Left lung (tissue), 4 donors: ENCODE measurements at regions not wholly inside any gene's neighbourhood (a gene's known extent, or its start where the extent isn't known, plus 50 kb on each side); places are given as distances from the start of the nearest gene placed in this dataset.

Source experiments
- ATAC-seq: fragments of 200-7000 bp; cut with Tn5 transposase; one replicate; pipeline ENCODE4 v1.9.1; 2020; ENCODE audit warnings: moderate library complexity
- DNase-seq, 4 donors: peaks; one replicate each; pipeline ENCODE4 v3.0.0-alpha.2; 2013 to 2020
- H3K27ac ChIP-seq, 2 donors: fragments of 200-600 bp; sonication (generic) in 1 of 2; one replicate each; pipeline versions ENCODE4 v1.5.0 to v1.8.0; 2020 to 2021
- H3K27me3 ChIP-seq, 2 donors: fragments of 200-600 bp; sonication (generic) in 1 of 2; one replicate each; pipeline versions ENCODE4 v1.5.0 to v1.8.0; 2020 to 2021
- H3K36me3 ChIP-seq, 2 donors: fragments of 200-600 bp; sonication (generic) in 1 of 2; one replicate each; pipeline versions ENCODE4 v1.5.0 to v1.8.0; 2020 to 2021
- H3K4me1 ChIP-seq, 2 donors: fragments of 200-600 bp; one replicate each; pipeline ENCODE4 v1.8.0; 2021
- H3K4me3 ChIP-seq, 2 donors: fragments of 200-600 bp; sonication (generic) in 1 of 2; one replicate each; pipeline versions ENCODE4 v1.5.0 to v1.8.0; 2020 to 2021; ENCODE audit warnings: mild to moderate bottlenecking in 1 of 2
- H3K9me3 ChIP-seq, 2 donors: fragments of 200-600 bp; sonication (generic) in 1 of 2; one replicate each; pipeline versions ENCODE4 v1.5.0 to v1.8.0; 2020 to 2021
- intact Hi-C, 2 donors: fragments of 100-400 bp; cut with DNase I; formaldehyde crosslinking; loops; one replicate each; pipeline versions ENCODE4 v1.11.2 to v1.14.2; 2022
- TF ChIP-seq, protein P1 (sequence below), 2 donors: fragments of 200-600 bp; sonication (generic) in 1 of 2; IDR thresholded peaks; one replicate each; pipeline versions ENCODE4 v1.5.0 to v1.8.0; 2021; ENCODE audit warnings: antibody characterized with exemption in 2 of 2
- donor health status: DM: no; HTN: yes; CAD: no.
- donor health status: DM: no; HTN: no; CAD: no.

DNA sequence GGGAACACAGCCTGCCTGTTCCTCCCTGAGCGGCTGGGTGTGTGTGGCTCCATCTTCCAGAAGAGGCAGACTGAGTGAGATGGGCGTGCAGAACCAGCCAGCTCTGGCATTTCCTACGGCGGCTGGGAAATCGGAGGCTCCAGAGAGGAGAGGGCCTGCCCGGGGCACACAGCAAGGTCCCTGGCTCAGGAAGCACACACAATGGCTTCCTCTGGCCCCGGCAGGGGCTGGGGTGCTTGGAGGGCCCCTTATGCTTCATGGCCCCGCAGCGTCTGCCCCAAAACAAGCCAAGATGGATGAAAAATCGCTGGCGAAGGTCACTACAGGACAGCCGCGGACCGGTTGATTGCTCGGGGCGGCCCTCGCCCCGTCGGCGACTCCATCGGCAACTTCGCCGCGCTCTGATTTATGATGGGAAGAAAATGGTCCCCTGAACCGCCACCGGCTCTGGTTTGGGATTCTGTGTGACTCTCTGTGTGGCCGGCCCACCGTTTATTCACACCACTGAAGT, 191.5 kb upstream of the C14orf180 start:
- ATAC-seq (no peak), DNase-seq (peak in 2 of 4 donors; percentile 24 to 57)
- Histone ChIP-seq H3K36me3 (no peaks in the 10 kb centered on the region), H3K27me3 (peaks cover 0 to 19% of the 10 kb centered on the region in 2 donors), H3K4me3 (no peak overlapping the region), H3K27ac (no peak overlapping the region), H3K4me1 (no peaks in the 10 kb centered on the region), H3K9me3 (no peaks in the 10 kb centered on the region)
- intact Hi-C loops, result no loop called here
- TF ChIP-seq, protein P1, sequence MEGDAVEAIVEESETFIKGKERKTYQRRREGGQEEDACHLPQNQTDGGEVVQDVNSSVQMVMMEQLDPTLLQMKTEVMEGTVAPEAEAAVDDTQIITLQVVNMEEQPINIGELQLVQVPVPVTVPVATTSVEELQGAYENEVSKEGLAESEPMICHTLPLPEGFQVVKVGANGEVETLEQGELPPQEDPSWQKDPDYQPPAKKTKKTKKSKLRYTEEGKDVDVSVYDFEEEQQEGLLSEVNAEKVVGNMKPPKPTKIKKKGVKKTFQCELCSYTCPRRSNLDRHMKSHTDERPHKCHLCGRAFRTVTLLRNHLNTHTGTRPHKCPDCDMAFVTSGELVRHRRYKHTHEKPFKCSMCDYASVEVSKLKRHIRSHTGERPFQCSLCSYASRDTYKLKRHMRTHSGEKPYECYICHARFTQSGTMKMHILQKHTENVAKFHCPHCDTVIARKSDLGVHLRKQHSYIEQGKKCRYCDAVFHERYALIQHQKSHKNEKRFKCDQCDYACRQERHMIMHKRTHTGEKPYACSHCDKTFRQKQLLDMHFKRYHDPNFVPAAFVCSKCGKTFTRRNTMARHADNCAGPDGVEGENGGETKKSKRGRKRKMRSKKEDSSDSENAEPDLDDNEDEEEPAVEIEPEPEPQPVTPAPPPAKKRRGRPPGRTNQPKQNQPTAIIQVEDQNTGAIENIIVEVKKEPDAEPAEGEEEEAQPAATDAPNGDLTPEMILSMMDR (IDR thresholded peaks at IDR 0.05), result no peak

DNA sequence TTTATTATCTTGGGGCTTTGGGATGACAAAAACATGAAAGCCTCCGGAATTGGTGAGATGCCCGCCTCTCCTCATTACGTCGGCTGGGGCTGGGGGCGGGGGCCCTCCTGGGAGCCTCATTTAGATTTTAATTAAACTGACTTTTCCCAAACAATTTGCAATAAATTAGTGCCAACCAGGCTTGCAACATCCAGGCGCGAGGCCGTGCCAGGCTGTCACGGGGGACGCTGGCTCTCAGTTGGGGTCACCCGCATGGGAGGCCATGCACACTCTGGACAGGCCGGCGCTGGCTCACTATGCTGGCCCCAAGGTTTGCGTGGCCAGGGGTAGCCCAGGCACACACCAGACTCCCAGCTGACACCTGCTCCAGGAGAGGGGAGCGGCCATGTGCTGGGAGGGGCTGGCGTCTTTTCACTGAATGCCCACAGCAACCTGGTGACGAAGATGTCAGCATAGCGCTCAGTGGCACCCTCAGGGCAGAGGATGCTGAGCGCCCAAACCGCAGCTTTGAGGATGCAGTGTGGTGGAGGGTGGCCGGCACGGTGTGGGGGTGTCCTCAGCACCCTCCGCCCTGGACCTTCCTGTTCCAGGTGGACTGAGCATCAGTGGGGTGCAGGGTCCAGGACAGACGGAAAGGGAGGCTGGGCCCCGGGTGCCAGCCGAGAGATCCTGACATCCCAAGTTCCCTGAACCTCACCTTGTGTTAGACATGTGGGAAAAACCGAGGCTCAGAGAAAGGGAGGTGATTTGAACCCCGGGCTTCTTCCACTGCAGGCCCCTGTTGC, 190.8 kb upstream of the C14orf180 start:
- H3K27me3 ChIP-seq, result peaks cover 0 to 15% of the 10 kb centered on the region in 2 donors
- intact Hi-C loops, result no loop called here
- H3K4me3 ChIP-seq, result no peak overlapping the region
- no peak for ATAC-seq
- TF ChIP-seq, protein P1 (IDR thresholded peaks at IDR 0.05), result no peak
- peak in 2 of 4 donors; percentile 23 to 74 for DNase-seq
- H3K9me3 ChIP-seq, result no peaks in the 10 kb centered on the region
- peaks cover 0 to 5% of the 10 kb centered on the region in 2 donors for H3K4me1 ChIP-seq
- H3K27ac ChIP-seq, result no peak overlapping the region
- no peaks in the 10 kb centered on the region for H3K36me3 ChIP-seq

DNA sequence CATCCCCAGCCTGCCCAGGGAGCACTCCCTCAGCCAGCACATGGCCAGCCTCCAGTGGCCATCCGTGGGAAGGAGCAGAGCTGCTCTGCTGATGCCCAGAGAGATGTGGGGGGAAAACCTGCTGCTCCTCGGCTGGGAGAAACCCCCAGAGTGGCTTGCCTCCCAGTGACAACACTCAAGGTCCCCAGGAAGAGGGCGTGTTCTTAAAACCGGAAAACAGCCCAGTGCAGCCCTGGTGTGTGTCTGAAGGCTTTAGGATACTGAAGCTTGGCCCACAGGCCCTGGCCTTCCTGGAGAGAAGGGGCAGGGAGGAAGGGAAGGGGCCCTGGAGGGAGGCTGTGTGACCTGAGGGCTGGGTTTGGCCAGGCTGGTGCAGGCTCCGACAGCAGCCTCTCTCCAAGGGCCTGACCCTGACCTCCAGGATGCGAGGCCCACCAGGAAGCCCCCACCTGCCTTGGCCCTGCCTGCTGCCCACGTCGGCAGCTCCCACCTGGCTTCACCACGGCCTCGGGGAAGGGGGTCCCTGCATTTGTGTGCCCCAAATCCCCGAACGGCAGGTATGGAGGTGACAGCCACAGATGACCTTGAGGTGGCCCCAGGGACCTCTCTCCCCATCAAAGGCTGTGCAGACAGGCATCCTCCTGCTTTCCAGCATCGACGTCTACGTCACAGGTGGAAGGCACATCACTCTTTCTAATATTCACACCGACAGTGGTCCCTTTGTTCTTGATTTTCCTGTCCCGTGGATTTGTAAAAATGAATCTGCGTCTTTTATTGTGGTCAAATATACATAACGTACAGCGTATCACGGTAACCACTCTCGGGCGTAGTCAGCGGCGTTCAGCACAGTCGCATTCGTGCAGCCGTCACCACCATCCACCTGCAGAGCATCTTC, 190.0 kb upstream of the C14orf180 start:
- ATAC-seq, result no peak
- Histone ChIP-seq H3K27ac (no peak overlapping the region), H3K4me3 (no peak overlapping the region), H3K4me1 (peaks cover 0 to 13% of the 10 kb centered on the region in 2 donors), H3K27me3 (peaks cover 0 to 7% of the 10 kb centered on the region in 2 donors), H3K9me3 (no peaks in the 10 kb centered on the region), H3K36me3 (no peaks in the 10 kb centered on the region)
- intact Hi-C loops, result no loop called here
- DNase-seq, result peak in 2 of 4 donors; percentile 25 to 67
- TF ChIP-seq, protein P1 (IDR thresholded peaks at IDR 0.05), result no peak

DNA sequence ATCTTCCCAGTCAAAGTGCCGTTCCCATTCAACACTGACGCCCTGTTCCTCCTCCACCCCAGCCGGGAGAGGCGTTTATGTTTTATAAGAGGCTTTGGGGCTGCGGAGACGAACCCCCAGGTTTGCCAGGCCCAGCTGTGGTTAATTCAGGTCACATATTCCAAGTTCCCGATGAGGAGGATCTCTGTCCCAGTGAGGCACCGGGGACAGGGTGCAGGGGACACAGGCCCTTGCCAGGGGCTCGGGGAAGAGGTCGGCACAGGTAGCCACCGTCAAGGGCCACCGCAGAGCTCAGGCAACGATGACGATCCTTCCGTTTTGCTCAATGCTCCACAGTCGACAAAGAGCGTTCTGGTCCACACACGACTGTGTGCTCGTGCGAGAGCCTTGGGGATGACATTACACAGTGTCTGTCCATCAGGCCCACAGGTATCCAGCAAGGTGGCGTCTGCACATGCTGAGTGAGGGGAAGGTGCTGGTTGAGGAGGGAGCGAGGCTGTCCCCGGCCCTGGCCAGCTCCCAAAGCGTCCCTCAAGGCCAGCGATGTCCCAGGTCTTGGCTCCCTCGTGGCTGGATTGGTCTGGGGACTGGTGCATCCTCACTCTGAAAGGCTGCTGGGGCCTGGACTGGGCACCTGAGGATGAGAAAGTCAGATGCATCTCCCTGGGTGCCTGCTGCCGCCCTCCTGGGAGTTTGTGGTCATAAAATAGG, 189.2 kb upstream of the C14orf180 start:
- H3K4me3 ChIP-seq, result no peak overlapping the region
- peaks cover 0 to 18% of the 10 kb centered on the region in 2 donors for H3K4me1 ChIP-seq
- H3K36me3 ChIP-seq, result no peaks in the 10 kb centered on the region
- no peak overlapping the region for H3K27ac ChIP-seq
- H3K9me3 ChIP-seq, result no peaks in the 10 kb centered on the region
- no peak for ATAC-seq
- DNase-seq, result peak in 1 of 4 donors; percentile 54
- TF ChIP-seq, protein P1 (IDR thresholded peaks at IDR 0.05), result no peak
- intact Hi-C loops, result no loop called here
- peaks cover 0 to 3% of the 10 kb centered on the region in 2 donors for H3K27me3 ChIP-seq
